Thyroid gland (tissue), 4 donors: ENCODE measurements at regions not wholly inside any gene's neighbourhood (a gene's known extent, or its start where the extent isn't known, plus 50 kb on each side); places are given as distances from the start of the nearest gene placed in this dataset.

Experiments
- POLR2A ChIP-seq, 2 donors: fragments of 450-650 bp; IDR thresholded peaks; one replicate each; pipeline ENCODE4 v1.6.1; 2017; ENCODE audit warnings: antibody characterized with exemption in 2 of 2, mild to moderate bottlenecking in 2 of 2, moderate library complexity in 1 of 2
- TF ChIP-seq, protein P1 (sequence below), 6 experiments: fragments of 200-600 bp in 3 of 6; fragments of 450-650 bp in 3 of 6; sonication (generic) in 3 of 6; IDR thresholded peaks; one replicate each; pipeline ENCODE4 v1.5.1; 2016 to 2019; ENCODE audit warnings: antibody characterized with exemption in 6 of 6, mild to moderate bottlenecking in 2 of 6, inconsistent platforms in 1 of 6, moderate library complexity in 1 of 6

DNA sequence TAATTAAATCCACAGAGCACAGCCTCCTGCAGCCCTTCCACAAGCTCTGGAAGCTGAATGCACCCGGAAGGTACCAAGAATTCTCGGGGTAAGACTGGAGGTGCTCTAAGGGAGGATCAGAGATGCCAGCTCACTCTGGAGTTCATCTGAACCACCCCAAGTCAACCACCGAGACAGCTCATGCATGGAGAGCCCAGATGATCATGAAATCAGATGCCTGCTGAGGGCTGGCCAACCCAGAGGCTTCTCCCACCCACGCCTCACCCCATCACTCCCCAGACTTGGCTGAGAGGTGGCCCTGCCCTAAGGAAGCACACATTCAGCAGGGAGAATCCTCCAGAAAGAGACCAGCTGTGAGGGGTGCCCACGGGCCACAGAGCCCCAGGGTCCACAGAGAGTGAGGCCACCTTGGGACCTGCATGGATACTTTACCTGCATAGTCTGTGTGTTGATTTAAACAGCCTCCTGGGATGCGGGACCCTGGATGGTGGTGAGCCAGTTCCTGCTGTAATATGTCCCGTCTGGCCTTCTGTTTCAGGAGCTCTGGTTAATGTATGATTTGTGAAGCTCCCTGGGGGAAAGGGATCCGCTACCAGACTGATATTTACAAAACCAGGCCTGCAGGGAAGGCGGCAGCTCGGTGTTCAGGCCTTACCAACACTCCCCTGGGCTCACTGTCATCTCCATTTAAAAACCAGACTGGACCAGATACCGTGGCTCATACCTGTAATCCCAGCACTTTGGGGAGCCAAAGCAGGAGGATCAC lies 64.9 kb downstream of the INSIG1 start:
- TF ChIP-seq, protein P1, sequence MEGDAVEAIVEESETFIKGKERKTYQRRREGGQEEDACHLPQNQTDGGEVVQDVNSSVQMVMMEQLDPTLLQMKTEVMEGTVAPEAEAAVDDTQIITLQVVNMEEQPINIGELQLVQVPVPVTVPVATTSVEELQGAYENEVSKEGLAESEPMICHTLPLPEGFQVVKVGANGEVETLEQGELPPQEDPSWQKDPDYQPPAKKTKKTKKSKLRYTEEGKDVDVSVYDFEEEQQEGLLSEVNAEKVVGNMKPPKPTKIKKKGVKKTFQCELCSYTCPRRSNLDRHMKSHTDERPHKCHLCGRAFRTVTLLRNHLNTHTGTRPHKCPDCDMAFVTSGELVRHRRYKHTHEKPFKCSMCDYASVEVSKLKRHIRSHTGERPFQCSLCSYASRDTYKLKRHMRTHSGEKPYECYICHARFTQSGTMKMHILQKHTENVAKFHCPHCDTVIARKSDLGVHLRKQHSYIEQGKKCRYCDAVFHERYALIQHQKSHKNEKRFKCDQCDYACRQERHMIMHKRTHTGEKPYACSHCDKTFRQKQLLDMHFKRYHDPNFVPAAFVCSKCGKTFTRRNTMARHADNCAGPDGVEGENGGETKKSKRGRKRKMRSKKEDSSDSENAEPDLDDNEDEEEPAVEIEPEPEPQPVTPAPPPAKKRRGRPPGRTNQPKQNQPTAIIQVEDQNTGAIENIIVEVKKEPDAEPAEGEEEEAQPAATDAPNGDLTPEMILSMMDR (IDR thresholded peaks at IDR 0.05): no peak
- no peak for TF ChIP-seq POLR2A (IDR thresholded peaks at IDR 0.05)
